Esophagus mucosa (tissue), 1 donor: ENCODE measurements at regions not wholly inside any gene's neighbourhood (a gene's known extent, or its start where the extent isn't known, plus 50 kb on each side); places are given as distances from the start of the nearest gene placed in this dataset.
"Not testable (repeated sequence)": the region's sequence is repeated elsewhere in the genome, so short reads cannot be mapped to it uniquely, and the experiment has no call there.

Experiments
- ATAC-seq: fragments of 200-7000 bp; cut with Tn5 transposase; one replicate; pipeline ENCODE4 v1.9.1; 2020
- donor health status: DM: yes; HTN: yes; CAD: no.

DNA sequence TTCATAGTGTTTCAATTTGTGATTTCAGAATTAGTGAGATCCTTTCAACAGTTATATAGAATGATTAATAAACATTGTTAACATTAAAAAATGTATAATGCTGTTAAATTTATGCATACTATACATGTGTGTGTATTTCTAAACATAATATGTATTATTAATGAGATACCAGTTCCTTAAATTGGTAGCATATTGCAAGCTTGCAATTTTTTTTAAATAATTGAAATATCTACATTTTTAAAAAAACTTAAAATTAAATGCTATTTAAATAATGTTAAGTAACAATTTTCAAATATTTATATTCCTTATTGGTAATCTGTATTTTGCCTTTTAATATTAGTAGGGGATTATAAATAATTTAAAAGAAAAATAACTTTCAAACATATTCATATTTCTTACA, 1479.5 kb upstream of the PCDH7 start:
- ATAC-seq = no peak

DNA sequence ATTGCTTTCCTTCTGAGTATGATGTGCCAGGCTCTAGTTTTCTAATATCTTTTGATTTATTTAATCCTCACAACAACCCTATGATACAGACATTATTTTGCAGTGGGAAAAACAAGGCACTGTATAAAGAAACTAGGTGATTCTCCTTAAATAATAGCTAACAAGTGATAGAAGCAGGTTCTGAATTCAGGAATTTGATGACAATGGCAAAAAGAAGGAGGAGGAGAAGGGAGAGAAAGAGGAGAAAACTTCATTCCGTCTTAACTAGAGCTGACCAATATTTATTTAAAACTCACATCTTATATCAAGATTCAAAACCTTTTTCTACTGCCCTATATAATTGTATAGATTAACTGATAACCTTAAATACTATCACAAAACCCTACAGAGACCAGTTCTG, 1477.1 kb upstream of the PCDH7 start:
- no peak for ATAC-seq

DNA sequence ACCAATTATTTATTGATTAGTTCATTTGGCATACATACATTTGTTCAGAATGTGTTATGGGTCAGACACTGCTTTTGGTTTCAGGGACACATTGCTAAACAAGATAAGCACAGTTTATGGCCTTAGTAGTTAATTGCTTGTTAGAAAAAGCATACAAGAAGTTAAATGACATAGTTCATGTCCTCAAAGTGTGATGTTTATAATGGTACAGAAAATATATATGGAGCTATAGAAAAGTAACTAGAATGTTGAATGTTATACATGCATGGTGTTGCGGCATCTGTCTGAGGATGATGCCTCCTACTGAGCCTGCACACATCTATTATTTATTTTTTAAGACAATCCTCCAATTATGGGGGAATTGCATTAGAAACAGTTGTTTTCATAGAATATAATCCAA, 1476.3 kb upstream of the PCDH7 start:
- no peak for ATAC-seq

DNA sequence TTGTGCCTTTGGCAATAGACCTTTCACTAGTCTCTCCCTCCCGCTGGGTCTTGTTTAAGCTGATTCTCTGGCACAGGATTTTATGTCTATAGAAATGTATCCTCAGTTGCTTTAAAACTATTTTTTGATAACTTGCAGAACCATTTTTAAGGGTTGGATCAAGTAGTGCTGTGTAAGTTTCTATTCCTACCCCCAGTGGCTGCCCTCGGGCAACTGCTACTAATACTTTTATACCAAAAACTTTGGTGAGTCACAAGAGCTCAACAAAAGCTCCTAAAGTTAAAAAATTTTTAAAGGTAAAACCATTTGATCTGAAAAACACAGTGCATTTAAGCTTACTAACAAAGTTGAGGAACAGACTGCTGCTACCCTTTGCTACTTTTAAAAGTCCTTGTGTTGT, 1460.6 kb upstream of the PCDH7 start:
- ATAC-seq = no peak

DNA sequence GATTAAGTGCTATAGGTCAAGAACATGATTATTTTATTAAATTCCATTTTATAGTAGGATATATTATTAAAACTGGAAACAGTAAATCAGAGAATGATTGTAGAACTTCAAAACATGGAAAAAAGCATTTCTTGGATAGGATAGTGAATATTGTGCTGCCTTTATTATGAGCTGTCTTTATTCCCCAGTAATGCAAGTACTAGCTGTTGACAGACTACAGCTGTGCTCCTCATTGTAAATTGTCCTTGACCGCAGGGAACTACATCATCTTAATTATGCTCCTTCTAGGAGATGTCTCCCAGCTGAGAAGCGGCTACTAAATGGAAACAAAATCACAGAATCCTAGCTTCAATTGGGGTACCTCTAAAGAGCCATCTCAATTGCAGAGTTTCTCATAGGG, 1457.2 kb upstream of the PCDH7 start:
- ATAC-seq = no peak

DNA sequence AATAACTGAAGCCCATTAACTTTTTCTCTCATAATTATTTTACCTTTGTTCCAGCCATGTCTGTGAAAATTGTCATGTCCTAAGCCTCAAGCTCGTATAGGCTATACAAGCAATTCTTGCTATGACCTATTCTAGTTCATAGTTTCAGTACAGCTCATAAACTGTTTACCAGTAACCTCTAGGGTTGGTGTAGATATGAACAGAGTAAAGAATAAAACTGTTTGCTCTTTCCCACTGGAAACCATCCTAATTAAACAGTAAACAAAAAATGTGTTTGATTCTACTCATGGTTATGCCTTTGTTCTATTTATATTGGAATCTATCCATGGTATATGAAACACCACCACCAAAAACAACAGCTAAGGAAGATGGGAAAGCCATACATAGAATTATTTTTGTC, 1444.0 kb upstream of the PCDH7 start:
- ATAC-seq = no peak

DNA sequence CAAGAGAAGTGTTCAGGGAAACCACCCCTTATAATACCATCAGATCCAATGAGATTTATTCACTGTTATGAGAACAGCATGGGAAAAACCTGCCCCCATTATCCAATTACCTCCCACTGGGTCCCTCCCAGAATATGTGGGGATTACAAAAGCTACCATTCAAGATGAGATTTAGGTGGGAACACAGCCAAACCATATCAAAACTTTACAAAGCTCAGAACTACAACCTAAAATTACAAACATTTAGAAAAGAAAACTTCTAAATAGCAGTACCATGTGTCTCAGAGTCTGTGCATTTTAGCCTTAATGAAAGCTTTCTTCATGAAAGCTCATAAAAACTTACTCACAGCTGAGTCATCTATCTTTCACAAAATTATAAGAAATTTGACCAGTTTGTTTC, 1442.8 kb upstream of the PCDH7 start:
- ATAC-seq = no peak

DNA sequence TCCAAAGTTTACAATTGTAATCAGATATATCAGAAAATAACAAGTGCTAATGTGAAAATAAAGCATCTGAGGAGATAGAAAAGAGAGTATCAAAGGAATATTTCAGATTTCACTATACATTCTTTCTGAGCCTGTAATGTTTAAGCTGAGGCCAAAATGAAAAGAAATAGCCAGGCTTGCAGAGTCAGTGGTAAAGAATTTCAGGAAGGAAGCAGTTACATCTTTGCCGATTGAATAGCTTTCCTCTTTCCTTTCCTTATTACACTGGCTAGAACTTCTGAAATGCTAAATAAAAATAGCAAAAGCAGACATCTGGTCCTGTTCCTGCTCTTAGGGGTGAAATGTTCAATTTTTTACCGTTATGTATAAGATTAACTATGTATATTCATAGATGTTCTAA, 1441.6 kb upstream of the PCDH7 start:
- no peak for ATAC-seq

DNA sequence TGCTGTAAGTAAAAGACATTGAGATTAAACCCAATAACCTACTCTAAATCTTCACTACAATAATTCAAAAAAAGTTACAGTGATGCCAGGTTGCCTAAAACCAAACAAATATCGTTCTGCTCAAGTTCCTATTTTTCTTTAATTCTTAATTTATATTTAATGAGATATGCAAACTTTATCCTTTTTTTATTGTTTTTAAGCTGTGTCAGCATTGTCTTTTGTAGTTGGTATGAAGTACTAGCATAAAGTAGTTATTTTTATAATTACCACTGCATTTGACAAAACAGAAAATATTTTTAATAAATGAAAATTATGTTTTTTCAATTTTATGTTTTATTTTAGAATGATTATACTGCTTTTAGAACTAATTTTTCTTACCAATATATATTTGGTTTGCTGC, 1431.1 kb upstream of the PCDH7 start:
- ATAC-seq = no peak

DNA sequence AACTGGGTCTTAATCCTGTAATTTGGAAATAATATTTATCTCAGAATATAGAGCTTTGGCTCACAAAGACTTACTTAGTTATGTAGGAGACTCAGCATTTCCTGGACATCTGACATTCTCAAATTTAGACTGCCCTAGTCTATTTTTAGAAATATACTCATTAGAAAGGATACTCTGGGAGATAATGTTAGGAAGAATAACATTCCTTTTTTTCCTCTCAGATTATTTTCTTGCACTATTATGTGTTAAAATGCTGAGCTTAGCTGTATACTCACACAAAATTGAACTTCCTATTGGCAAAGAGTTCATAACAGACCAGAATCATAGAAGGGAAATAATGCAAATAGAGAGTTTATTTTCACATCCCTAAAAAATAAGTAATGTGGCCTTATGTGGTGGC, 1424.9 kb upstream of the PCDH7 start:
- ATAC-seq = no peak

DNA sequence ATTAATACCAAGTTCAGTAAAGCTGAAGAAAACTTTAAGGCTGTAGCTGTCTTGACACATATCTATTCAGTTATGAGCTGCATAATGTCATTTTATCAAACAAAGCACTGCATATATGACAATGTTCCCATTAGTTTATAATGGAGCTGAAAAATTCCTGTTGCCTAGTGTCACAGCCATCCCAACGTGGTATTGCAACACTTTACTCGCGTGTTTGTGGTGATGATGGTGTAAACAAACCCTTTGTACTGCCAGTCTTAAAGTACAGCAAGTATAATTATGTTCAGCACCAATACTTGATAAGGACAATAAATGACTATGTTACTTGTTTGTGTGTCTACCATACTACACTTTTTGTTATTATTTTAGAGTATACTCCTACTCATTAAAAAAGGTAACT, 1415.6 kb upstream of the PCDH7 start:
- ATAC-seq = no peak

DNA sequence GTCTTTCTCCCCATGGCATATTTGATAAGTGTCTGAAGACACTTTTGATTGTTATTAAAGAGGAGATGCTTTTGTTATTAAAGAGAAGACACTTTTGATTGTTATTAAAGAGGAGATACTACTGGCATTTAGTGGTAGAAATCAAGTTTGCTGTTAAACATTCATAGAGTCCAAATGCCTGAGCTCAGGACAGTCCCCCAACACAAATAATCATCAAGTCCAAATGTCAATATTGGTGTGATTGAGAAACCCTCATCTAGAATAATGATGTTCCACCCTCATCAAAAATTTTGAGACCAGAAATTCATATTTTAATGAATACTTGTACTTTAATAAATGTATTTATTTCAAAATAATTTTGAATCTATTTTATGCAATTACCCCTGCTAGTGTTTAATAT, 1412.9 kb upstream of the PCDH7 start:
- ATAC-seq = no peak

DNA sequence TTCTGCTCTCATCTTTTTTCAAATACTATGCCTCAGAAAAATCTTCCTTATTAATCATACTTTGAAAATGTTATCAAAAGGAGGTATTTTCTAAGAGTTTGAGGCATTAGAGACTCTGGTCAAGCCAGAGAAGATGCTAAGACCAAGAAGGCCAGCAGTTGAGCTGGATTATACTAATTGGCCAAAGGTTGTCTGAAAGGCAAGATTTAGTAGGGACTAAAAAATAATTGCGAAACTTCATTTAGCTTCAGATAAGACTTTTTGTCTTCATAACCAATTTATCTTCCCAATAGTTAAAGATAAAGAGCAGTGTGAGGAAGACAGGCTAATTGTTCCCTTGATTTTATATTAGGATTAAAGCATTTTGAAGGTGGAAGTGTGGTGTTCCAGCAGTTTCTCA, 1412.4 kb upstream of the PCDH7 start:
- no peak for ATAC-seq

DNA sequence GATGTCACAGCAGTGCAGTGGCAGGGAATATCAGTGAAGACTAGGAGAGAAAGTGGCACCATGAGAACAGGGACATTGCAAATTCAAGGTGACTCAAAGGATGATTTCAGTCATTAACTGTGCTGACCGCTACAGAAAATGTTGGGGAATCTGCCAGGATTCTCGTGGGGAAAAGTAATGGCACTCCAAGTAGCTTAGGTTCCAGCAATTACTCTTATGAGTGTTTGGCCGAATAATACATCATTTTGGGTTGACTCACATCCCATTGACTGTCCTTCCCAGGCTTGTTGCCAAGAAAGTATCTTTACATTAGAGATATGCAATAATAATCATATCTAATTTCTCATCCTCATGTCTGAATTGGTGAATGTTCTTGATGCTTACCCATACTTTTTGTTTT, 1411.1 kb upstream of the PCDH7 start:
- no peak for ATAC-seq

DNA sequence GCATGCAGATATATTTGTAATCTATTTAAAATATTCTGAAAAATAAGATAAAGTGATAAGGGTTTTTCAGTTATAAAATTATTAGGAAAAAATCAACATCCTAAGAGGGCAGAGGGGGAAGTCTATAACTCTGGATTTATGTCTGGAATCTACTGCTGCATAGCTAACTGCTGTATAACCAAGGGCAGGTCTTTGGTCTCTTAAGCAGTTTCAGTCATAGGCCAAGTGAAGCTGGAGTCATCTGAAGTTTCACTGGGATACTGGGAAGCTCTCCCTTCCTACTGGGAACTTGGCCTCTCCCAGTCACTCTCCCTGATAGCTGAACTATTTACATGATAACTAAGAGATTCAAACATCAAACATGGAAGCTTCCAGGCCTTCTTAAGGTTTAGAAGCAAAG, 1409.9 kb upstream of the PCDH7 start:
- no peak for ATAC-seq

DNA sequence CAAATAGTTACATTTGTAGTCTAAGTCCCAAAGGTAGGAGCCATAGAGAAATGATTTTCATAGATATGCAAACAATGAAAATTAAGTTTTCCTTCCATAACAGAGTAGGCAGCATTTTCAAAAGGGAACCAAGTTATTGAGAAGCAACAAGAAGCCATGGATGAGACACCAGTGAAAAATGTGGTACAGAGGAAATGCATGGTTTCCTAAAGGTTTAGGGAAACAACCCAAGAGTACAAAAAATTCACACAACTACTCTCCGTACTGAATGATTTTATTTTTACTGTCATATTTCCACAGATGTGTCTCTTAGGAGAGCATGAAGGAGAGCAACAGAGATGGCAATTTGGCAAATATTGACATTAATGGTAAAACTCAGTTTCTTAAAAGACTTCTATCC, 1408.9 kb upstream of the PCDH7 start:
- no peak for ATAC-seq

DNA sequence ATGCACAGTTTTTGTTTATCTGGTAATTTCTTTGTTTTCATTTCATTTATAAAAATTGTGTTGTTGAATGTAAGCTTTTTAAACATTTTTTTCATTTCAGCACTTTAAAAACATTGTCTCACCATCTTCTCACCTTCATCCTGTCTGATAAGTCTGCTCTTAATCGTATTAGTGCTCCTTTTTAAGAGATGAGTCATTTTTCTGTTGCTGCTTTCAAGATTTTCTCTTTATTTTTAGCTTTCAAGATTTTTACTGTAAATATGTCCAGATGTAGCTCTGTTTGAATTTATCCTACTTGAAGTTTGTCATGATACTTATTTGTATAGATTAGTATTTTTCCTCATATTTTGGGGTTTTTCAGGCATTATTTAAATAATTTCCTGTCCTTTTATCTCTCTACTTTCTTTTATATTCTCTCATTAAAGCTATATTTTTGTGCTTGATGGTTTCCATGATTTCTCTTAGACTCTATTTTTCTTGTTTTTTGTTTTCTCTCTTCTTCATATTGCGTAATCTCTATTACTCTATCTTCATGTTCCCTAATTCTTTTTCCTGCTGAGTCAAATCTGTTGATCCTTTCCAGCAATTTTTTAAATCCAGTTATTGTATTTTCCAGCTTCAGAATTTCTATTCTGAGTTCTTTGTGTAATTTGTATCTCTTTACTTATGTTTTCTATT, 1400.4 kb upstream of the PCDH7 start:
- ATAC-seq = no peak

DNA sequence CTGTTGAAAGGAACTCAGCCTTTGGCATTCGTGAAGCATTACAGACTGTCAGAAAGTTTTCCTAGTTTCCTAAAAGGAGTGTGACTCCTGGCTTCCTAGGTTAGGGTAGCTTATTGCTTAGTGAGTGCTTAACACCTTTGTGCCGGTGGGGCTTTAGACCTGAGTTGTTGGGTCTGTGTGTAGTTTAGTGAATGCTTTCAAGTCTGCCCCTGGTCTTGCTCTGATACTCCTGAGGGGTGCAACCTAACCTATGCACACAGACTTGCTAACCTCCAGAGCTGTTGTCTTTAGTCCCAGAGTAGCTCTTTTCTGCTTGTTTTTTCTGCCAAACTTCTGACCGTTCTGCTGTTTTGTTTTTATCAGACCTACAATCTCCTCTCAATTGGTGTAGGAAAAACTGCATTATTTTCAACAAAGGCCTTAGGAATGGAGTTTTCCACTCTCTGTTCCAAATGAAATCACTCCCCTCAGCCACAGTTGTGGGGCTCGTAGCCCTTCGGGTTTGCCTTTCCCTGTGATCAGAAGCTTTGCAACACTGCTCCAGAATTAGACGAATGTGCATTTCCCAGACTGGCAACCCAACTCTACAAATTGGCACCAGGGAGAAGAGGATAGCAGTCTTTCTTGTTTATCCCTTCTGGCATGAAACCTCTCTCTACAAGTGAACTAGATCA, 1399.1 kb upstream of the PCDH7 start:
- ATAC-seq = no peak

DNA sequence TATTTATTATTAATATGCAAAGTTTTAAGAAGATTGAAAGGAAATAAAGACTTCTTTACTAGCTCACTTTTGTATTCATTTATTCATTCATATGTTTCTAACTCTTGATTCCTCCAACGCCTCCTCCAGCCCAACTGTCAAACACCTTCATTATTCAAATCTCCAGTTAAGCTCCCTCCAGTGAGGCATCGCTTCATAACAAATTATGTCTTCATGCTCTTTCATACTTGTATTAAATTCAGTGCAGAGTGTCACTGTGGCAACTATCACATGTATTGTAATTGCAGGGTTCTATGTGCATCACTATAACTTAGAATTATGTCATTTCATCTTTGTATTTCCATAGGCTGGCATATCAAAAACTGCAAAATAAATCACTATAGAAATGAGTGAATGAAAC, 1394.2 kb upstream of the PCDH7 start:
- ATAC-seq = no peak

DNA sequence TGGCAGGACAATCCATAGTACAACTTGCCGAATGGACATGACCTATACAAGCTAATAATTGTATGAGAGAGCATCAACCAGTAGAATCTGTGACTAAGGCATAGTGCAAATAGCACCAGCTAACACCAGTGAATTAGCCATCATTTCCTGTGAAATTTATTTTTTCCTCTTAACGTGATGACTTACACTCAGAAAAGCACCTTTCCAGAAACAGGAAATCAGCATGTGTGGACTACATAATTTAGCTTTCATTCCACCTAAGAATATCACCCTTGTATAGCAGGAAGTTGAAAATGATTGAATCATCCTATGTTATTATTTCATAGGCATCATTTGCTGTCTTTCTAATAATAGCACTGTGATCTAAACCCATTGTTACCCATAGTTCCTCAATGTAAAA, 1393.4 kb upstream of the PCDH7 start:
- no peak for ATAC-seq

DNA sequence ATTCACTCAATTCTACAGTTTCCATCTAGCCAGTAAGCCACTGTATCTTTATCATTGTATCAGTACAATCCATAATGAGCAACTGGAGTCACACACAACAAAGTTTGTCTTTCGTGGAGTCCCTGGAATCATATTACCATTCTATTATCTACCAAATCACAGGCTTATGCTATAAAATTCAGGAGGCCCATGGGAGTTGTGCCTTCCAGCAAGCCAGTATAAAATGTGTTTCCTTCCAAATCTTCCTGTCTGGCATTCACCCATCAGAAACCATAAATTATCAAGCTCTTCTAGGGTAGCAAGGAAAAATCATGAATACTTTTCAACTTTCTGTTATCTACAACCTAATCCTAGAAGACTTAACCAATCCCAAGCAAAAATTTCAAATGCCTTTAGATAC, 1383.3 kb upstream of the PCDH7 start:
- no peak for ATAC-seq

DNA sequence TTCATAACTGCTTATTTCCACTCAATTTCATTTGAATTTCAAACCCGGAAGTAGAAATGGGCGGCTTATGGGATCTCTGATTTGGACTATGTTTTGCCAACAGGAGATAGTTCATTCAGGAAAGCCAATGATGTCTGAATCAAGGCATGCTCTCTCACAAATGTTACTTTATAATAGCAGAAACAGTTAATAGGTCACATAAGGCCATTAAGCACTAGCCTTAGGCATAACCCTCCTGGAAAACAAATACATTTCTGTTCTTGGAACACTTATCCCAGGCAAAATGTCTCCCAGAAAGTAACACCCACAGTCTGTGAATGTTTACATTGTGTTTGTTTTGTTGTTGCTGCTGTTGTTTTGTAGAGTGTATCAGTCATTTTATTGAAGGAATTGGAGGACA, 1347.2 kb upstream of the PCDH7 start:
- no peak for ATAC-seq

DNA sequence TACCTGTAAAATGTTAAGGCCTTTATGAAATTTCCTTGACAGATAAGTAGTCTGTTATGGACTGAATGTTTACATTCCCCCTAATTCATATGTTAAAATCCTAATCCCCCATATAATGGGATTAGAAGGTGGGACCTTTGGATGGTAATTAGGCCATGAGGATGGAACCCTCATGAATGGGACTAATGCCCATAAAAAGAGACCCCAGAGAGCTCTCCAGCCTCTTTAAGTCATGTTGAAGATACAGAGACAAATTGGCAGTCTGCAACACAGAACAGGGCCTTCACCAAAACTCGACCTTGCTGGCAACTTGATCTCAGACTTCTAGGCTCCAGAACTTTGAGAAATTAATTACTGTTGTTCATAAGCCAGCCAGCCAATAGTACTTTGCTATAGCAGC, 1344.5 kb upstream of the PCDH7 start:
- no peak for ATAC-seq

DNA sequence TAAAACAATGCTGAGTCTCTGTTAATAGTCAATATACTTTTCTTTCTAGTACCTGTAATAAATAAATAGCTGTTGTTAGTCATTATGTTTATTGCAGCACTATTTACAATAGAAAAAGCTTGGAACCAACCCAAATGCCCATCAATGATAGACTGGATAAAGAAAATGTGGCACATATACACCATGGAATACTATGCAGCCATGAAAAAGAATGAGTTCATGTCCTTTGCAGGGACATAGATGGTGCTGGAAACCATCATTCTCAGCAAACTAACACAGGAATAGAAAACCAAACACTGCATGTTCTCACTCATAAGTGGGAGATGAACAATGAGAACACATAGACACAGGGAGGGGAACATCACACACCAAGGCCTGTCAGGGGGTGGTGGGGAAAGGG, 1341.9 kb upstream of the PCDH7 start:
- not testable (repeated sequence) for ATAC-seq

DNA sequence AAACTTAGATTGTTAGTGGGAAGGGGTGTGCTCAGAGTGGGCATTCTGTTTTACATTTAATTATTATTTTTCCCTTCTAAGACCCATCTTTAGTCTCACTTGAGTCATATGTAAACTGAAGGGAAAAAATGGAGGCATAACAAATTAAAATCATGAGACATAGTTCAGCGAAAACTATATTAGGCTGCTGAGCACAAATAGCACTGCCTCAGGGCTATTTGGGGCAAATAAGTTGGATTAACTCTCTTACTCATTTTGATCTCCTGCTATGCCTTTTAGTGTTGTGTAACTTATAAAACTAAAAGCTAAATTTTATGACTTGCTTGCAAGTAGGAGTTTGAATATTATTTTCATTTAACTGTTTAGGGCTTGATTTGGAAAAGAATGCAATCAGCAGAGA, 1329.2 kb upstream of the PCDH7 start:
- ATAC-seq = no peak
